ENCODE measurements at regions not wholly inside any gene's neighbourhood (a gene's known extent, or its start where the extent isn't known, plus 50 kb on each side); places are given as distances from the start of the nearest gene placed in this dataset.
A peak's percentile ranks its signal among the peaks of the same experiment; 100 is the strongest.

DNA sequence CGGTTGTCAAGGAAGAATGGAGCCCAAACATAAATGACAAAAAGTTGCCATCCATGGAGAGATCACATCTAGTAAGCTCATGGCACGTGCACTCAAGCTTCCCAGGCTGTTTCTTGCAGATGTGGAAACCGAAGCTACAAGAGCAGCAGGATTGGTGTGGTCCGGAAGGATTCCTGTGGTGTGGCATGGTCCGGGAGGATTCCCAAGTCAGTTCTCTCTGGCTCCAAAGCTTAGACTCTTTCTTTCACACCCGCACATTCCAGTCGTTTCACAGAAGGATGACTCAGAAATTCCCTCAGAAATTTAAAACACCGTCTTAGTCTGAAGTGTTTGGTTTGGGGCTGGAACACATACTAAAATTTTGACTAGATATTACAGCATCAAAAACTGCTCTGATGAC lies 78.0 kb upstream of the DRD2 start:
- Histone ChIP-seq H3K4me3 (ENCODE audit: insufficient read depth, low read depth, low read length) (no peak overlapping the region), H3K23ac (ENCODE audit: low read depth, low read length) (no peak overlapping the region), H3K27ac (ENCODE audit: insufficient read depth, low read length) (peak overlapping the region; percentile 6; the same call in 1 of the 2 replicates), H3K9ac (ENCODE audit: low read depth, low read length) (no peak overlapping the region), H3K79me1 (ENCODE audit: low read depth in 1 of 2, low read length in 2 of 2) (no peaks in the 10 kb centered on the region), H2BK5ac (ENCODE audit: low read depth, low read length, poor library complexity, severe bottlenecking) (no peak overlapping the region), H4K20me1 (ENCODE audit: insufficient read depth, low read length) (no peaks in the 10 kb centered on the region), H3K36me3 (ENCODE audit: control insufficient read depth, insufficient read depth, low read length) (no peaks in the 10 kb centered on the region), H3K27me3 (ENCODE audit: control insufficient read depth, insufficient read depth, low read length) (peaks cover 9% of the 10 kb centered on the region; the same call in 1 of the 2 replicates), H3K4me2 (ENCODE audit: low read depth, low read length) (no peak overlapping the region), H3K4me1 (ENCODE audit: control insufficient read depth, insufficient read depth, low read length) (peaks cover 1% of the 10 kb centered on the region; the same call in 1 of the 2 replicates), H4K91ac (ENCODE audit: insufficient read depth, low read depth, low read length) (no peak overlapping the region), H2AFZ (replicated peaks; ENCODE audit: low read length, poor library complexity) (no peak overlapping the region), H2BK20ac (ENCODE audit: low read depth, low read length) (peak overlapping the region; percentile 72), H3K4ac (ENCODE audit: low read depth, low read length) (peak overlapping the region; percentile 5; the same call in 1 of the 2 replicates), H3K9me1 (ENCODE audit: insufficient read depth, low read length) (peaks cover 1% of the 10 kb centered on the region; the same call in 1 of the 2 replicates), H4K5ac (ENCODE audit: low read depth, low read length) (no peak overlapping the region), H3K14ac (replicated peaks; ENCODE audit: low read depth, low read length) (no peak overlapping the region), H2BK15ac (ENCODE audit: low read depth, low read length) (no peak overlapping the region), H4K8ac (ENCODE audit: low read depth in 2 of 2, low read length in 2 of 2) (peak overlapping the region in 1 of 2 experiments; percentile 41; a peak in 1 of 4 replicates), H3K56ac (ENCODE audit: extremely low read depth, insufficient read depth, low read length) (no peak overlapping the region), H2AK5ac (ENCODE audit: low read depth, low read length) (no peak overlapping the region), H3K18ac (ENCODE audit: low read depth, low read length) (no peak overlapping the region), H3K9me3 (ENCODE audit: control insufficient read depth, insufficient read depth, low read length) (no peaks in the 10 kb centered on the region), H2AK9ac (replicated peaks; ENCODE audit: low read depth, low read length, poor library complexity) (no peak overlapping the region), H2BK120ac (ENCODE audit: low read depth, low read length) (peak overlapping the region; percentile 70)
- no TSS peak for BruUV-seq (replicated peaks)
- intact Hi-C loops (cut with micrococcal nuclease): no loop called here
- ATAC-seq (ENCODE audit: low read depth): peak; percentile 96
- no peak for TF ChIP-seq MXI1 (IDR thresholded peaks at IDR 0.05; ENCODE audit: borderline replicate concordance, low read depth, low read length)
- TF ChIP-seq, protein P1, sequence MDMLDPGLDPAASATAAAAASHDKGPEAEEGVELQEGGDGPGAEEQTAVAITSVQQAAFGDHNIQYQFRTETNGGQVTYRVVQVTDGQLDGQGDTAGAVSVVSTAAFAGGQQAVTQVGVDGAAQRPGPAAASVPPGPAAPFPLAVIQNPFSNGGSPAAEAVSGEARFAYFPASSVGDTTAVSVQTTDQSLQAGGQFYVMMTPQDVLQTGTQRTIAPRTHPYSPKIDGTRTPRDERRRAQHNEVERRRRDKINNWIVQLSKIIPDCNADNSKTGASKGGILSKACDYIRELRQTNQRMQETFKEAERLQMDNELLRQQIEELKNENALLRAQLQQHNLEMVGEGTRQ (IDR thresholded peaks at IDR 0.05; ENCODE audit: low read depth, low read length): no peak
- TF ChIP-seq BHLHE40 (IDR thresholded peaks at IDR 0.05; ENCODE audit: low read depth, low read length): peak; percentile 20; the same call in 1 of the 2 replicates
- no peak for TF ChIP-seq SMC3 (IDR thresholded peaks at IDR 0.05; ENCODE audit: low read depth, low read length)
- TF ChIP-seq RFX5 (IDR thresholded peaks at IDR 0.05; ENCODE audit: low read depth, low read length): no peak
- no peak for TF ChIP-seq CEBPB (IDR thresholded peaks at IDR 0.05; ENCODE audit: low read depth, low read length)
- TF ChIP-seq NFE2L2 (IDR thresholded peaks at IDR 0.05; ENCODE audit: low read depth, low read length): no peak
- in situ Hi-C loops (cut with MboI; ENCODE audit: low sequenced_read_pairs): no loop called here
- DNase-seq: peak; percentile 89
- CTCF ChIA-PET: interaction anchor here (0.6 to 1.6 kb wide), 4 partner anchors 20 to 179 kb away, joined by 3 to 5 read pairs (median 3); no protein-coding TSS in a partner anchor
- POLR2A ChIA-PET (ENCODE audit: unreplicated experiment): interaction anchor here (0.7 kb wide), 1 partner anchor 16 kb away, joined by 3 read pairs; no protein-coding TSS in a partner anchor
- no CpG with 5 or more reads among the region's 8 CpGs for WGBS, 2 experiments (ENCODE audit: extremely low coverage in 2 of 2, insufficient read length in 1 of 2)
- dilution Hi-C loops (cut with HindIII; ENCODE audit: low sequenced_read_pairs, unreplicated experiment): no loop called here

Measured in IMR-90 (cell line).